ENCODE measurements at regions not wholly inside any gene's neighbourhood (a gene's known extent, or its start where the extent isn't known, plus 50 kb on each side); places are given as distances from the start of the nearest gene placed in this dataset.

DNA sequence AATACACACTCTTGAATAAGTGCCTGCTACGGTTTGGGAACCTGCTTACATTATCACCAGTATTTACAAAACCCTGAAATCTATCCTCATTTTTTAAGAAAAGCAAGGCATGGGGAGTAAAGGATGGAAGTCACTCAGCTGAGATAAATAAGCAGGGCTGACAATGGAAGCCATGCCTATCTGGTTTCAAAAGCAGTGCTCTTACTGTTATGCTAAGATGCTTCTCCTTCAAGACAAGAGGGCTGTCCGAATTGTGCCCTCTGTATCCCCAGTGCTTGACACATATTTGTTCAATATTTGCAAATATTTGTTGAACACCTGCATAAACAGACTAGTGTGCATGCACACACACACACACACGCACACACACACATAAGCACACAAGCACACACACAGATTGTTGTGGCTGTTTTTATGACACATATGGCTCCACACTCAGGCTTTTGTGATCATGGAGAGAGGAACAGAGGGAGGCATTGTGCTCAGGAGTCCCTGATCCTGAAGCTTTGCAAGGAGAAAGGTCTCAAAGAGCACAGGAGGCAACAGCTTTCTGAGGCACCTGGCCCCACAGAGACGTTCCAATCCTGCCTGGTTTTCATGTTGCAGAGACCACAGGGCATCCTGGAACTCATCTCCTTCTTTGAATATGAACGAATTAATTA lies 401.6 kb upstream of the CDH11 start:
- CTCF ChIA-PET = no interaction called here
- POLR2A ChIA-PET = no interaction called here

DNA sequence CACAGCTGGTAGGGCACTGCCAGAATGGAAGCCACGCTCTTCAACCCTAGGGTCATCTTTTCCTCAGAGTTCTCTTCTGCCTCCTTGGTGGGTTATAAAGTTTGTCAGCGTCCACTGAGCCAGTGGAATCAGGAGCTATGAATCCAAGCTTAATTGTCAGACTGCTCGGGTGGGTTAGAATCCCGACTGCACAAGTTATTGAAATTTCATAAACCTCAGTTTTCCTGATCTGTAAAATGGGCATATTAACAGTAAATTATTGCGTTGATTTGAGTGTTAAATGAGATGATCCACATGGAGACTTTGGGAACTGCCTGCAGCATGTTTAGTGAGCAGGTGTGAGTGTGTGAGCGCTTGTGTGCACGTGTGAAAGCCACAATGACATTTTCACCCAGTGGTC lies 400.5 kb upstream of the CDH11 start:
- POLR2A ChIA-PET = no interaction called here
- CTCF ChIA-PET = no interaction called here

DNA sequence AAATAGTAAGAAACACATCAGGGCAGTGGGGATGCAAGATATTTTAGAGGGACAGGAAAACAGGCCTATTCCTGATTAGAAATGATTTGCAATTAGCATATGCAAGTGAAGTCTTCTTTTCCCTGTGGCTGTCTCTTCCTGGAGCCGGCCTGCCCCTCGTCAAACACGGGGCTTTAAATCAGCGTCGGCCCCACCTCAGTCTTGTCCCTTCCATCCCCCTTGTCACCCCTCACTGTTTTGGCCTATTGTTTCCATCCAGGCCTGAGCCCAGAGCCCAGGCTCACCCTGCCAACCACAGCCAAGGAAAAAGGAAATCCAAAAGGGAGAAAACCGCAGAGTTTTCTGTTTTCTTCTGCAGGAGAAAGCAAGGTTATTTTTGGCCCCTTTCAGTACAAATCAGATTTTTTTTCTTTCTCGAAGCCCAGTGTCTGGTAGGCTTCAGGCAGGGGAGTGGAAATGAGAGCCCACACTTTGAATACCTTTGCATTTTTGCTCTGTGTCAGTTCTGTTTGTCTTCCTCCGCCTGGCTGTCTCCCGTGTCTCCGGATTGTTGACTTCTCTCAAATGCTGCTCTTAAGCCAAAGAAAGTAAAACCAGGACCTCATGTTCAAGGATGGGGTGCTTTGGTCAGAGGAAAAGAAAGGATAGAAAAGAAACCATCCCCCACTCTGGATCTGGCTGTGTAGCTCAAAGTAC lies 399.9 kb upstream of the CDH11 start:
- ChIA-PET POLR2A (no interaction called here), CTCF (no interaction called here)

DNA sequence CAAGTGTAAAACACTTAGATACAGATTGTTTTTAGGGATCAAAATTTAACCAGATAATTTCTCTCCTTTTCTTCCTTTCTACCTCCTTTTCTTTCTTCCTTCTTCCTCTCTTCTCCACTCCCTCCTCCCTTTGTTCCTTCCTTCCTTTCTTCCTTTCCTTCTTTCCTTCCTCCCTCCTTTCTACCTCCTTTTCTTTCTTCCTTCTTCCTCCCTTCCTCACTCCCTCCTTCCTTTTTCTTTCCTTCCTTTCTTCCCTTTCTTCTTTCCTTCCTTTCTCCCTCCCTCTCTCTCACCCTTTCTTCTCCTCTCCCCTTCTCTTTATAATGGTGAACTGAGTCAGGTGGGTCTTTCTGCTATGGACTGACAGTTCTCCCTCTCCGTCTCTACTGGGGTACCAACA lies 397.5 kb upstream of the CDH11 start:
- ChIA-PET CTCF (no interaction called here), POLR2A (no interaction called here)

DNA sequence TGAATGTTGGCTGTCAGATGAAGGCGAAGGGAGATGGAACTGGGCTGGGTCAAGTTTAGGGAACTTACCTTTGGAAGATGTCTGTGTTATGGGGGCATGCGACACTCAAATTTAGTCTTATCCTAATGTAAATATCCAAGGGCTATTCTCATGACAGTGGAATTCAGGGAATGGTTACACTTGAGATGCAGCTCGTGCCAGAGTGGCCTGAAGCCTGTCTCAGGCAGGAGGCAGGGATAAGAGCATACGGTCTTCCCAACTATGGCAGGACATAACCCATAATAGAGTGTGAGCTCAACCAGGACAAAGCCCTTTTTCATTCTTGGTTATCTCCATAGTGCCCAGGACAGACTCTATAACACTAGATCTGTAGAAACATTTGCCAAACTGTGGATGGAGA lies 393.3 kb upstream of the CDH11 start:
- POLR2A ChIA-PET = no interaction called here
- CTCF ChIA-PET = no interaction called here

DNA sequence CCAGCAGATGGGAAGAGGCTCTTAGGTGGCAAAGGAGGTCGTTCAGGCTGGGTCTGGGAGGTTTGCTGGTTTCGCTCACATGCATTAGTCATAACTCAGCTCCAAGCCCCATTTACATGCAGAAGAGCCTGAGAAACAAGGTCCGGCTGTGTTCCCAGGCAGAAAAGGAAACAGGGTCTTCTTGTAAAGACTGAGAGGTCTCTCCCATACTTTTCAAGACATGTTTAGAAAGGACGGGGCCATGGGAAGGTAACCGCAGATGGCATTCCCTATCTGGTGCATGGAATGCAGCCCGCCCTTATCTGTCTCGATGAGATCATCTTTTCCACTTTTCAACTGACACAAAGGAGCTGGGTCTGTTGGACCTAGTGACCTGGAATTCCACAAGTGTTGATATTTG lies 389.0 kb upstream of the CDH11 start:
- CTCF ChIA-PET = no interaction called here
- POLR2A ChIA-PET = no interaction called here

DNA sequence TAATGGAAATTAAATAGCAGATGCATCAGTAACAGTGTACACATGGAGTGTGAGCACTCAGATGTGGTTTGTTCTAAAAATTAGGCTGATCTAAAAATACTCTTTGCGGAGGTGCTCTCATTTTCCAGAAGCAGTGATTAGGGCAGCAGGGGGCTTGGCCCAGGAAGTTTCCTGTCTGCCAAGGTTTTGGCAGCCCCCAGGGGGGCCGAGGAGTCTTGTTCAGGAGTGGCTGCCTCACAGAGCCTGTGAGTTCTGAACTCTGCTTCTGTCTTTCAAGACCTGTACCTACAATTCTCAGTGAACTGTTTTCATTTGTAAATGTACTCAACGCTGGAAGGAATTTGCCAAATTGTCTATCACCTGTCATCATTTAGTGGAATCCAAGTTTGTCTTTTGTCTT lies 388.4 kb upstream of the CDH11 start:
- ChIA-PET POLR2A (no interaction called here), CTCF (no interaction called here)

DNA sequence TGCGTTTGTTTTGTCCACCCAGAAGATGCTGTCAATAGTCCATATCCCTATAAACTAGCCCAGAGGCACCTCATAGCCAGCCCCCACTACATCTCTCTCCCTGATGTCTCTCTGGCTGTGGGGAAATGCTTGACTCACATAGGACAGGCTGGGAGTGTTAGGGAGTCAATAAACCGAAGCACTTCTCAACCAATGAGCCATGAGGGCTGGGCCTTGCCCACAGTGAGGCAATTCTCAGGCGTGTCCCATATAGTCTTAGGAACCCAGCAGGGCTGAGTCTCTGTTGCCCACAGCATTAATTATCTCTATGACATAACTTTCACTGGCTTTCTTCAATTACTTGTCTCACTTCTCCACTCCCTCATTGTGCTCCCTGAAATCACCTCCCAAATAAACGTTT lies 387.3 kb upstream of the CDH11 start:
- POLR2A ChIA-PET = no interaction called here

DNA sequence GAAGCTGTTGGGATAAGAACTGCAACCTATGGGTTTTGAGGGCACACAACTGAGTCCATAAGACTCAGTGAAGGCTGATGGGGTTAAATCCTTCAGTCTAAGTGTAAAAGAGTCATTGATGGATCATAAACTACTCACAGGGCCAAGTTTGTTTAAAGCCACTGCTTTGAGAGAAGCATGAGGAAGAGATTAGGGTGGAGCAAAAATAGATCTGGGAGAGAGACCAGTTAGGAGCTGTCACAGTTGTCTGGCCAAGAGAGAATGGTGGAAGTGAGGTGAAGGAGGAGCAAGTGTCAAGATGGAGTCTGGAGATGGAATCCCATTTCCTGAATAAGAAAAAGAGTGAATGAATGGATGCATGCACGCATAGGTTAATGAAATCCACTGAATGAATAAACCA lies 379.1 kb upstream of the CDH11 start:
- POLR2A ChIA-PET = no interaction called here
- CTCF ChIA-PET = no interaction called here

More for the DNA sequence above, 387.3 kb upstream of the CDH11 start:
- CTCF ChIA-PET = no interaction called here

DNA sequence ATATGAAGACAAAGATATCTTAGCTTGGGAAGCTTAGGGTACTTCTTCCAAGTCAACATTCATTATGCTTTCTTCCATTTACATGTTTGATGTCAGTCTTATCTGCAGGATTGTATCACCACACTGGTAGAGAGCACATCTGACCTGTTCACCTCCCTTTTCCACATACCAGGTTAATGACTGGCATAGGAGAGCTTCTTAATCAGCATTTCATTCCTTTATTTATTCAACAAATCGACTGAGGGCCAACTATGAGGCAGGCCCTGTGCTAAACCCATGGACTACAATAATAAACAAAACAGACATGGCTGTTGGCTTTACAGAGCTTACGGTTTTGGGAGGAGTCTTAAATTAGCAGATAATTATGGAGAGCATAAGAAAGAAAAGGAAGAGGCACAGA lies 378.1 kb upstream of the CDH11 start:
- CTCF ChIA-PET = no interaction called here
- POLR2A ChIA-PET = no interaction called here

DNA sequence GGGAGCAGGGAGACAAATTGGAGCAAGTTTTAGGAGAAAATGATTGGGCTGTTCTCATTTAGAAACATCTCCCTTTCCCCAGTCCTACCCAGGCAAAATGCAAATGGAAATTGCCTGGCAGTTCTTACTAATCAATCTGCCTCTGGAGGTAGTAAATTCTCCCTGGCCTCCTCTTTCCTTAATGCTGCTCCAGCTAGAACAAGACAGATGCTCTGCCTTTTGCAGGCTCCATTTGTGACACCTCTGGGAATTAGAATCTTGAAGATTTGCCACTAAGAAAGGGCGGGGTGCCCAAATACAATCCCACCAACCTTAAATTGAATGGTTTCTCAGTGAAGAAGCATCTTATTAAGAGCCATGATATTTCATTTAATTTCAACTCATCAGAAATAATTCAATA lies 377.7 kb upstream of the CDH11 start:
- ChIA-PET CTCF (no interaction called here), POLR2A (no interaction called here)

DNA sequence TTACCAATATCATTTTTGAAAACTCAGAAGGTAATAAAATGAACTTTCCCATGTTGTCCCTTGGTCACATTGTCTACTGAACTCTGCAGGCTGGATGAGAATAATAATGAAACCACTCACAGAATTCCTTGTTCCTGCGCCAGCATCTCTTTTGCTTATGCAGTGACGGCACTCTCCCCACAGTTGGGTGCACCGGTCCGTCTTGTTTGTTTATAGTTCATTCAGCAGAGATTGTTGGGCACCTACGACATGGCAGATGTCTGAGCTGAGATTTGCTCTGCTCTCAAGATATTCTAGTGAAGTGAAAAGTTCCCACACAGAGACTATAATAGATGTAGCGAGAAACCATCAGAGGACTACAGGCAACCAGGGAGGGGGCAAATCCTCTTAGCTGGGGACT lies 375.7 kb upstream of the CDH11 start:
- ChIA-PET POLR2A (no interaction called here), CTCF (no interaction called here)

DNA sequence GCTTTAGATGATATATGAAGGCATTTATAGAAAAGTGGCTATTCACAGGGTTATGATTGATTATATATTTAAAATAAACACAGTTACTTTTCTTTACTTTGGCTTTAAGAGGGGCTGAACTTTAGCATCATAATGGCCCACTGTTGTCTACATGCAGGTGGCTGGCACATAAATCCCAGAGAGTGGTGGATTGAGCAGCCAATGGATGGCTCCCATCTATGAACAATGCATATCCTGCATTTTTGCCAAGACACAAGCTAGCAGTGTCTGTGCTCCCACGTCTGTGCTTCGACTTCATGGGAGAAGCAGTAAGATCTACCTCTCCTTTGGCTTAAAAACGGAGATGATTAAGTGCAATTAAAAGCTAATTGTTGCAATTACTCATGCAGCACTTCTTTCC lies 373.2 kb upstream of the CDH11 start:
- CTCF ChIA-PET = no interaction called here
- POLR2A ChIA-PET = no interaction called here

DNA sequence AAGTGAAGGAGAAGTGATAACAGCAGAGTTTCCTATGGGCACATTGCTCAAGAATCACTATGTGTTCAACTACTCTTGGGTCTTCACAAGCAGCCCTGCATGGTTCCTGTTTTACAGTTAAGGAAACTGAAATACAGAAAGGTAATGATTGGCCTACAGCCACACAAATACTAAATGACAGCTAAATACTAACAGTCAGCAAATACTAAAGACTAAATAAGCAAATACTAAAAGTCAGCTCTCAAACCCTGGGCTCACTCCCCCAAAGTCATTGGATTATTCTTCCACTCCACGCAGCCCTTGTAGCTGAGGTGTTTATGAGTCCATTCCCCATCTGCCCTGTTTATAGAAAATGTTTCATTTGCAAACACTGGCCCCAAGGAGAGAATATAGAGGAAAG lies 372.7 kb upstream of the CDH11 start:
- ChIA-PET CTCF (no interaction called here), POLR2A (no interaction called here)

DNA sequence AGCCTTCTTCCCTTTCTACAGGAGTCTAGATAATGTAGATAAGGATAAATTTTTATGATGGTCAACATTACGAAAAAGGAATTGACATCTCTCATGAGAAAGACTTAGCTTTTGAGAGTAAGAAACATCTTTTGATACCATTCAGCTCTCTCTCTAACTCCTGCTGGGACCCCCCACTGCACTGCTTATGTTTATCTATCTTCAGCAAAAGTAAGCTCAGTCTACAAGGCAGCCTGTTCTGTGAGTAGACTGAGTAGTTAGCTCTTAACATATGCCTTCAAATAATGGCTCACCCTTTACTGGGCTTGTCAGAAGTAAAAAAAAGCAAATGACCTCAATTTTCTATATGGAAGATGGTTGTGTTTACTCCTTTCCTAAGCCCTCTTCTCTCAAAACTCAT lies 372.2 kb upstream of the CDH11 start:
- ChIA-PET CTCF (no interaction called here), POLR2A (no interaction called here)

DNA sequence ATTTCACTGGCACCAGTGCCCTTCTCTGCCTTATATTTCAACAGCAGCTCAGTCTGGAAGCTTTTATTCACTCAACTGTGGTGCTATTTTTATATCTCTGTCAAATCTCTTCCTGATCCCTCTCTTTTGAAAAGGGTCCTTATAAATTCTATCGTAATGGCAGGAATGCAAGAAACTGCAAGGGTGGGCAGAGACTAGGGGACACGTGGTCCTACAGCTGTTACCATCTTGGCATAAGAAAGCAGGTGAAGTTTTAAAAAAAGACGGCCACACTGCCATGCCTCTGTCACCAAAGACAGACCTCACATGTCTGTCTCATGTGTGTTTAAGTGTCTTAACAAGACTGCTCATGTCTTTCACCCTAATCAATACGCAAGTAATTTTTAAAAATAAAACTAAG lies 368.4 kb upstream of the CDH11 start:
- CTCF ChIA-PET = no interaction called here

DNA sequence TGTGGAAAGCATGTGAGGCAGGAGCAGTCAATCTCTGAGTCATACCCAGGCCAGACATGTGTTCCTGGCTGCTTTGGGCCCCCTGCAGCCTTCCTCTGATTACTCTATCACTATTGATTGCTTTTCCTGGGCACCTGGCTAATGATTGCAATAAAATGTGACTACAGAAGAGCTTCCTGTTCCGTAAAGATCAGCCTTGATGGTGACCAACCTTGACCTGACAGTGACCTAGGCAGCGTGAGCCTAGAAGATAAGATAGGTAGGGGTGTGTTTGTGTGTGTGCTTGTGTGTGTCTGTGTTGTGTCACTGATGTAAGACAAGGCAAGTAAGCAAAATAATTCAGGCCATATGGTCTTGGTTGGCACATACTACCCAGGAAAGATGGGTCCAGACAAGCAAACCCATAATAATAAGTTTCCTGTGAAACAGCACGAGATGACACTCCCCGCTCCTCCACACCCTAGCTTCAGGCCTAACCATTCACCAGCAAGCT lies 367.7 kb upstream of the CDH11 start:
- ChIA-PET POLR2A (no interaction called here), CTCF (no interaction called here)

More for the DNA sequence above, 368.4 kb upstream of the CDH11 start:
- POLR2A ChIA-PET = no interaction called here

DNA sequence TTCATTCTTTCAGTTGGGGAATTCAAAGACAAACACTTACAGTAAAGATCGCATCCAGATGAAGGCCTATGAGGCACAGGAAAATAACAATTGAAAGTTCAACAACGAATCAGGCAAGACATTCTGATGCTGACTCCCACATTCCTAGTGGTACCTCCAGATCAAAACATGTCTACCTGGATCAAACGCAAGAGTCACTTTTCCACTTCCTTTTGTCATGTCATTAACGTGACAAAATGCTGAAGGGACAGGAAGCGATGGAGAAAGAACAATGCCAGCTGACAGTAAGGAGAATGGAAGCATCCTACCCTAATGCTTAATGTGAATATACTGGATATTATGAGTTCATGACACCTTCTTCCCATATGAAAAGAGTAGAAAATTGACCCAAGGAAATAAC lies 365.4 kb upstream of the CDH11 start:
- ChIA-PET CTCF (no interaction called here), POLR2A (no interaction called here)

DNA sequence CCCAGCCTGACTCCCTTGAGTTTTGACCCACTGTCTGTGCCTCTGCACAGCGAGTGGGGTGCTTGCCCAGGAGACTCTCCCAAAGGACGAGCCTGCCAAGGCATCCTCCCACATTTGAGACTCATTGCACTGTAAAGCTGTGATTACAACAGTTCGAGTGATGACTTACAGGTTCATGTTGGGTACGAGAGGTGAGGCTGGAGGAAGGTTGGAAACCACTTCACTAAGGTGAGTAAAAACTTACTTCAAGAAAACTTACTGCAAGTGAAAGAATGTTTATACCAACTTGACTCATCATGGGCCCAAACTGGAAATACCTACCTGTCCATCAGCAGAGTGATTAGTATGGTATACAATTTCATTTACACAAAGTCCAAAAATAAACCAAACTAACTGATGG lies 360.1 kb upstream of the CDH11 start:
- POLR2A ChIA-PET = no interaction called here
- CTCF ChIA-PET = no interaction called here

DNA sequence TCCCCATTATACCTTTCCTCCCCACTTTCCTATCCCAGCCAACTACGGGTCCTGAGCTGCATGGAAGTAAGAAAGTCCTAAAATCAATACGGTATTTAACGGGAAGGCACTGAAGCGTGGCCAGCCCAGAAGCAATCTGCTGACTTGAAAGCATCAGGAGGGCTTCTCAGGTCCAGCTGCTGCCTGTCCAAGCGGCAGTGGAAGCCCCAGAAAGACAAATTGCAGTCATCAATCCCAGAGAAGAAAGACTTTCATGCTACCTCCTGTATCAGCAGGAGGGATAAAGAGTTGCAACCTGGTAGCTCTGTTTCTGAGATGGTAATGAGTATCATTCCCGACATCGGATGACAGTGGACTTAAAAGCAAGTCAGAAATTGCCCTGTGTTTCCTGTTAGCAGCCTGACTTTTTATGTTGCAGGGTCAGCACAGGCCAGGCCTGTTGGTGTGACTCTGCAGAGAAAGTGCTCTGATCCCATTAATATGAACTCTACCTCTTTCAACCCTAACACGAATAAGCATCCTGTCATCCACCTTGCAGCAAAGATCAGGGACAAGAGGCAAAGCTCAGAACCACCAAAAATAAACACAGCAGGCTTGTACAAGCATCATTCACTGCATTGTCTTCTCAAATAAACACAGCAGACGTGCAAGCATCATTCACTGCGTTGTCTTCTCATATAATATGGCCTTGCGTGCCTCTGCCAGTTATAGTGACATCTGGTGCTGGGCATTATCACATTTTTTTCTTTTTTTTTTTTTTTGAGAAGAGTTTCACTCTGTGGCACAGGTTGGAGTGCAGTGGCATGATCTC lies 358.6 kb upstream of the CDH11 start:
- POLR2A ChIA-PET = no interaction called here
- CTCF ChIA-PET = no interaction called here

DNA sequence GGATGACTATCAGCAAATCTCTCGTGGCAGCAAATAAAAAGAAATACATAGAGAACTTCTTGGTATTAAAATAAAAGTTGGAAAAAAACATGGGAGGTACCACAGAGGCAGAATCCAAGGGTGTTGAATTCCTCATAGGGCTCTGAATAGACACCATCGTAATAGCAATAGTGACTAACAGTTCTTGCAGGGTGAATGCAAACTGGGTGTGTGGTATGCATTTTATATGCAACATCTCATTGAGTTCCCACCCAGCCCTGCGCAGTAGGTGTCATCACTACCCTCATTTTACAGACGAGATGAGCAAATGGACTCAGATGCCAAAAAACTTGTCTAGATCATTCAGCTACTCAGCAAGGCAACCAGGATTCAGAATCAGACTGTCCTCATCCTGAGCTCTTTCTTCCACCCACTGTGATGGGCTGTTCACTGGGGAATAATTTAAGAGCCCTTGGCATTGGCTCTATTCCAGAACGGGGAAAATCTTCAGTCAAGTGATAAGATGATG lies 354.6 kb upstream of the CDH11 start:
- ChIA-PET POLR2A (no interaction called here), CTCF (no interaction called here)
